Neural crest cell (in vitro differentiated cells): ENCODE measurements at regions not wholly inside any gene's neighbourhood (a gene's known extent, or its start where the extent isn't known, plus 50 kb on each side); places are given as distances from the start of the nearest gene placed in this dataset.

Experiments used
- DNase-seq: peaks from one replicate; pipeline ENCODE4 v3.0.0; 2021; ENCODE audit warnings: low read depth, mixed read lengths, low spot score
- H3K27ac Mint-ChIP-seq: one replicate; pipeline ENCODE4 v1.8.0; 2021; ENCODE audit warnings: mild to moderate bottlenecking, mixed read lengths; ENCODE audit not compliant: unreplicated experiment
- H3K27me3 Mint-ChIP-seq: 2 replicates; pipeline ENCODE4 v1.8.0; 2021; ENCODE audit warnings: low read depth, mild to moderate bottlenecking, mixed read lengths
- H3K36me3 Mint-ChIP-seq: 2 replicates; pipeline ENCODE4 v1.8.0; 2021; ENCODE audit warnings: low read depth, mild to moderate bottlenecking, mixed read lengths
- H3K4me1 Mint-ChIP-seq: 2 replicates; pipeline ENCODE4 v1.8.0; 2021; ENCODE audit warnings: mixed read lengths
- H3K4me3 Mint-ChIP-seq: one replicate; pipeline ENCODE4 v1.8.0; 2021; ENCODE audit warnings: mild to moderate bottlenecking, mixed read lengths
- H3K9me3 Mint-ChIP-seq: 2 replicates; pipeline ENCODE4 v1.8.0; 2021; ENCODE audit warnings: mixed read lengths
- CTCF ChIP-seq: fragments of 200-600 bp; sonication (generic); conservative IDR thresholded peaks from 2 replicates; pipeline ENCODE4 v1.5.0; 2021; ENCODE audit warnings: antibody characterized with exemption, mild to moderate bottlenecking

- TF ChIP-seq CTCF = no peak
- Mint-ChIP-seq H3K36me3 (no peaks in the 10 kb centered on the region), H3K27me3 (no peaks in the 10 kb centered on the region), H3K9me3 (no peaks in the 10 kb centered on the region), H3K4me1 (no peaks in the 10 kb centered on the region), H3K4me3 (no peak overlapping the region), H3K27ac (no peak overlapping the region)
- DNase-seq = no peak
These were observed 90.3 kb upstream of the LCLAT1 start for GRCh38 chr2:30356776-30357175.

- H3K27ac Mint-ChIP-seq = no peak overlapping the region
- no peak for DNase-seq
- H3K4me3 Mint-ChIP-seq = no peak overlapping the region
These were observed 88.7 kb upstream of the LCLAT1 start for GRCh38 chr2:30358351-30358750.

GRCh38 chr2:30358842-30359241 is 88.2 kb upstream of the LCLAT1 start:
- DNase-seq = no peak
- H3K27ac Mint-ChIP-seq = no peak overlapping the region
- H3K36me3 Mint-ChIP-seq = no peaks in the 10 kb centered on the region
- H3K9me3 Mint-ChIP-seq = no peaks in the 10 kb centered on the region
- H3K4me3 Mint-ChIP-seq = no peak overlapping the region
- H3K27me3 Mint-ChIP-seq = no peaks in the 10 kb centered on the region
- no peaks in the 10 kb centered on the region for H3K4me1 Mint-ChIP-seq
- TF ChIP-seq CTCF = no peak

More at GRCh38 chr2:30358351-30358750, 88.7 kb upstream of the LCLAT1 start:
- Mint-ChIP-seq H3K9me3 (no peaks in the 10 kb centered on the region), H3K27me3 (no peaks in the 10 kb centered on the region), H3K36me3 (no peaks in the 10 kb centered on the region), H3K4me1 (no peaks in the 10 kb centered on the region)
- no peak for TF ChIP-seq CTCF

GRCh38 chr2:30359644-30360167 is 87.3 kb upstream of the LCLAT1 start:
- no peak for TF ChIP-seq CTCF
- Mint-ChIP-seq H3K4me1 (no peaks in the 10 kb centered on the region), H3K9me3 (no peaks in the 10 kb centered on the region), H3K36me3 (no peaks in the 10 kb centered on the region), H3K27me3 (no peaks in the 10 kb centered on the region), H3K4me3 (no peak overlapping the region), H3K27ac (peak overlapping the region; percentile 35)
- no peak for DNase-seq

- no peak for DNase-seq
- H3K9me3 Mint-ChIP-seq = no peaks in the 10 kb centered on the region
- H3K27me3 Mint-ChIP-seq = no peaks in the 10 kb centered on the region
These were observed 85.2 kb upstream of the LCLAT1 start for GRCh38 chr2:30361751-30362394.

More at GRCh38 chr2:30361751-30362394, 85.2 kb upstream of the LCLAT1 start:
- Mint-ChIP-seq H3K4me1 (peaks cover 3% of the 10 kb centered on the region), H3K4me3 (no peak overlapping the region), H3K36me3 (no peaks in the 10 kb centered on the region), H3K27ac (peak overlapping the region; percentile 62)
- TF ChIP-seq CTCF = no peak
